ENCODE measurements at regions not wholly inside any gene's neighbourhood (a gene's known extent, or its start where the extent isn't known, plus 50 kb on each side); places are given as distances from the start of the nearest gene placed in this dataset.

- H3K27me3 ChIP-seq = no peaks in the 10 kb centered on the region
- H3K9me3 ChIP-seq = peaks cover 3 to 17% (median 13%) of the 10 kb centered on the region in 4 donors
- no peak overlapping the region for H3K4me3 ChIP-seq
- ATAC-seq (ENCODE audit: low FRiP score in 2 of 2) (no peak), DNase-seq (no peak)
- TF ChIP-seq CTCF (IDR thresholded peaks at IDR 0.05) (no peak), POLR2A (IDR thresholded peaks at IDR 0.05) (no peak), POLR2AphosphoS5 (IDR thresholded peaks at IDR 0.05) (no peak), EP300 (IDR thresholded peaks at IDR 0.05) (no peak)
- H3K27ac ChIP-seq = no peak overlapping the region
- H3K36me3 ChIP-seq = no peaks in the 10 kb centered on the region
- H3K4me1 ChIP-seq = no peaks in the 10 kb centered on the region
- WGBS, 2 donors = 82 to 85% methylated on average over 4 of the region's 4 CpGs
These were observed 170.0 kb upstream of the GYPA start for GRCh38 chr4:144310535-144310934.

GRCh38 chr4:144313370-144313769 lies 172.9 kb upstream of the GYPA start:
- Histone ChIP-seq H3K9me3 (peaks cover 3 to 20% (median 14%) of the 10 kb centered on the region in 4 donors), H3K27me3 (no peaks in the 10 kb centered on the region), H3K27ac (no peak overlapping the region), H3K4me3 (no peak overlapping the region), H3K36me3 (no peaks in the 10 kb centered on the region), H3K4me1 (no peaks in the 10 kb centered on the region)
- TF ChIP-seq POLR2A (IDR thresholded peaks at IDR 0.05) = no peak
- TF ChIP-seq CTCF (IDR thresholded peaks at IDR 0.05) = no peak
- TF ChIP-seq EP300 (IDR thresholded peaks at IDR 0.05) = no peak
- no peak for TF ChIP-seq POLR2AphosphoS5 (IDR thresholded peaks at IDR 0.05)
- ATAC-seq (ENCODE audit: low FRiP score in 2 of 2) (no peak), DNase-seq (no peak)

- Histone ChIP-seq H3K36me3 (no peaks in the 10 kb centered on the region), H3K4me1 (no peaks in the 10 kb centered on the region), H3K9me3 (peaks cover 3 to 20% (median 14%) of the 10 kb centered on the region in 4 donors), H3K4me3 (no peak overlapping the region), H3K27ac (no peak overlapping the region), H3K27me3 (no peaks in the 10 kb centered on the region)
- no peak for DNase-seq
- no peak for TF ChIP-seq CTCF (IDR thresholded peaks at IDR 0.05)
- ATAC-seq (ENCODE audit: low FRiP score in 2 of 2) = no peak
- 68 to 88% methylated on average over 1 of the region's 1 CpG for WGBS, 2 donors
These were observed 176.4 kb upstream of the GYPA start for GRCh38 chr4:144316869-144317268.

- WGBS, 2 donors = 57 to 63% methylated on average over 3 of the region's 3 CpGs
These were observed 178.3 kb upstream of the GYPA start for GRCh38 chr4:144318797-144319196.

More at GRCh38 chr4:144318797-144319196, 178.3 kb upstream of the GYPA start:
- H3K4me1 ChIP-seq = no peaks in the 10 kb centered on the region
- H3K27me3 ChIP-seq = no peaks in the 10 kb centered on the region
- H3K27ac ChIP-seq = no peak overlapping the region
- peaks cover 3 to 19% (median 13%) of the 10 kb centered on the region in 4 donors for H3K9me3 ChIP-seq
- TF ChIP-seq CTCF (IDR thresholded peaks at IDR 0.05) (no peak), POLR2AphosphoS5 (IDR thresholded peaks at IDR 0.05) (no peak), EP300 (IDR thresholded peaks at IDR 0.05) (no peak)
- H3K36me3 ChIP-seq = no peaks in the 10 kb centered on the region
- no peak for ATAC-seq (ENCODE audit: low FRiP score in 2 of 2)
- H3K4me3 ChIP-seq = no peak overlapping the region
- DNase-seq = no peak

Data from upper lobe of left lung (tissue), 6 donors.